GM18907 (cell line): ENCODE measurements at regions not wholly inside any gene's neighbourhood (a gene's known extent, or its start where the extent isn't known, plus 50 kb on each side); places are given as distances from the start of the nearest gene placed in this dataset.

ENCODE experiments used
- ATAC-seq: cut with Tn5 transposase; IDR thresholded peaks from one replicate; pipeline ENCODE4 v1.9.1; 2021; ENCODE audit warnings: mild to moderate bottlenecking, moderate library complexity; ENCODE audit not compliant: unreplicated experiment

GRCh38 chr6:166014966-166015365 lies 152.7 kb downstream of the TBXT start:
- ATAC-seq, result no peak

- ATAC-seq, result no peak
Measured at GRCh38 chr6:166010136-166010960, 157.3 kb downstream of the TBXT start.

DNA sequence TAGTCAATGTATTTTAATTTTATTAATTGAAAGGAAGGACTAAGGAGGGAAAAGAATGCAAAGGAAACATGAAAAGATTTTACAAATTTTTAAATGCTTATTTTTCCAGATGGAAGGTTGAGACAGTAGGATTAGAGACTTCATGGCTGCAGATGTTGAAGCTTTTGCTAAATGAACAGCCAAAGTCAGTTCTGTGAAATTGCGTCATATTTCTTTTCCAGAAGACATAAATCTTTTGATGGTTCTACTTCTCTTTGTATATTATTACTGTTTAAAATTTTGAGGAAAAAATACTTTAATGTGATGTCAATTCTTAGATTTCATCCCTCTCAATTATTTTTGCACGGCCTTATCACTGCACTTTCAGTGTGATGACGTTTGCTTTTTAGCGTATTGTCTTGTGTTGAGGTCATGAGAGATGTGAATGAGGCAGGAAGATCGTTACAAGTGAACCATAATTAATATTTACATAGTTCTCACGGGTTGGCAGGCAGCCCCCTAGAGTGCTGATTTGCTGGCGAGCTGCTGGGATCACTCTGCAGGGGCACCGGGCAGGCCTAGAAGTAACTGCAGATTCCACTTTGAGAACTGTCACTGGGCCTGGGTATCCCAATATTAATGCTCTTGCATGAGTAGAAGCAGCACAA lies 158.1 kb downstream of the TBXT start:
- no peak for ATAC-seq

- no peak for ATAC-seq
Measured at GRCh38 chr6:166008441-166009369, 158.9 kb downstream of the TBXT start.

DNA sequence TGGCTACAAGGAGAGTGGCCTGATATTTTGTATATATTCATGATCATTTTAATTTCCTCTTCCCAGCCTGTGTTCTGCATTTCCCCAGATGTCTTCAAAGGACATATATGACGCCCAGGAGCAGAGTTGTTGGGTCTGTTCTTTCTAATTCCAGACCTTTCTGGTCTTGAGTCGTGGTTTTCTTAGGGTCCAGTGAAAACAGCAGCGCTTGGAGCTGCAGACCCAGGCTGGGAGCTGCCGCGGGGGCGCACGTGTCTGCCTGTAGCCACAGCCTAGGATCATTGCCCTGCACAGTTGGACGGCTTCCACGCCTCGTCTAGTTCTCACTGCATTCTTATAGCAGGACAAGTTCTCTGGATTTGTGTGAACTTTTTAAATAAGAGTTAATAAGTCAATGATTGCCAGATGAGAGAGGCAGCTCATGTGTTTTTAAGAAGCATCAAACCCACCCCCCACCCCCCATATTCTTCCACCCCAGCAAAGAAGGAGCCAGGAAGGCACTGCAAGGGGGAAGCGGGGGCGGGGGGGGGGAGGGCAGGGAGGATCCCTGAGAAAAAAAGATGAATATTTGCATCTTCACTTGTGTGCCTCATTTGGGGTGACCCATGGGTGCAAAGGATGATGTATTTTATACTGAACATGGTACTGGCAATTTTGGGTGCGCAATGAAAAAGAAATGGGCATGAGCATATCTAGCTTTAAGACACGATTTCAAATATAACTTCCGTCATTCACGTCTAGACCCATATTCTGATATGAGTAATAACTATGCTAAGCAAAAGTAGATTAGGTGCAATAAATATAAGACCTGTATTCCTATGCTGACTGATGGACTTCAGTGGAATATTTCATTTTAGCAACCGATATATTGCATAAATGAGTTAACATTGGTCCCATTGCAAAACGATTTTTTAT lies 160.0 kb downstream of the TBXT start:
- ATAC-seq, result no peak

DNA sequence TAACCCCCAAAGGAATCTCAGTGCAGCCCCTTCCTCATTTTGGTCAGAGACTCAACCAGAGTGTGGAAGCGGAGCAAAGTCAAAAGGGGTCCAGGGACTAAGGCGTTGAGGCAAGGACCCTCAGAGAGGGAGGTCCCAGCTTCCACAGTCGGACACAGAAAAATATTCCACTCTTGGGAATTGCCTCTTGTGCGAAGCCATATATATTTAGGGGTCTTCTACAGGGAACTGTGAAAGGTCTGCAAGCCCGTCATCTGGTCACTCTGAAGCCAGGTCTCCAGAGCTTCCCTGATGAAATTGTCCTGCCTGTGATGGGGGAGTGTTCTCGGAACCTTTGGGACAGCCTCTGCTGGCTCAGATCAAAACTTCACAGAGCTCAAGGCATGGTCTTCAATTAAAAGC lies 160.8 kb downstream of the TBXT start:
- ATAC-seq, result no peak

- no peak for ATAC-seq
Measured at GRCh38 chr6:166005944-166006899, 161.4 kb downstream of the TBXT start.

- no peak for ATAC-seq
Measured at GRCh38 chr6:166005401-166005943, 162.2 kb downstream of the TBXT start.

- no peak for ATAC-seq
Measured at GRCh38 chr6:166004876-166005275, 162.8 kb downstream of the TBXT start.

- no peak for ATAC-seq
Measured at GRCh38 chr6:166004471-166004870, 163.2 kb downstream of the TBXT start.

DNA sequence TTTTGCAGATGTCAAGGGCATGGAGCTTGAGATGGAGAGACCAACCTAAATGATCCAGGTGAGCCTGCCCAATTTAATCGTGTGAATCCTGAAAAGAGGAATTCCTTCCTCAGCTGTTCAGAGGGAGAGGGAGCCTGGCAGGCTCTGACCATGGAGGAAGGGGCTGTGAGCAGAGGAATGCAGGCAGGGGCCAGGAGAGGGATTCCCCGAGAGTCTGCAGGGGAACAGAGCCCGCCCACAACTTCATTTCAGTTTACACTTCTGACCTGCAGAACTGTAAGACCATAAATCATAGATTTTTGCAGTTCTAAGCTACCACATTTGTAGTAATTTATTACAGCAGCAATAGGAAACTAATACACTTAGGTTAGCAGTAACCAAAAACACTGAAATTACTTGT lies 164.1 kb downstream of the TBXT start:
- no peak for ATAC-seq

GRCh38 chr6:166001359-166001758 lies 166.3 kb downstream of the TBXT start:
- no peak for ATAC-seq

DNA sequence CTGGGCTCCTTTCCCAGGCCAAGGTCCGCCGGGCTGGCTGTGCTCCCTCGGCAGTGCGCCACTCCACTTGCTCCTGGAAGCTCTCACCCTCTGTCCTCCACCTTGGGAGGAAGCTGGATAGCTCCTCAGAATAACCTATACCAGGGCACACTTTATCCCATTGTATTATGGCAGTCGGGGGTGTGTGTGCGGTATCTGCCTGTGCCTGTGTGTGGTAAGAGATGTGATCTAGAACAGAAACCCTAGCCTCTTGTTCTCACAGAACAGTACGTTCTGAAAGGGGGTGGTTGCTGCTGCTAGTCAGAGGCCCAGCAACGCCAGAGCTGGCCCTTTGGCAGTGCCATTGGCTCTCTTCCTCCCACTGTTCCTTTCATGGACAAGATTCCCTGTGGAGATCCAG lies 168.4 kb downstream of the TBXT start:
- no peak for ATAC-seq

- ATAC-seq, result no peak
Measured at GRCh38 chr6:165998072-165998471, 169.6 kb downstream of the TBXT start.

DNA sequence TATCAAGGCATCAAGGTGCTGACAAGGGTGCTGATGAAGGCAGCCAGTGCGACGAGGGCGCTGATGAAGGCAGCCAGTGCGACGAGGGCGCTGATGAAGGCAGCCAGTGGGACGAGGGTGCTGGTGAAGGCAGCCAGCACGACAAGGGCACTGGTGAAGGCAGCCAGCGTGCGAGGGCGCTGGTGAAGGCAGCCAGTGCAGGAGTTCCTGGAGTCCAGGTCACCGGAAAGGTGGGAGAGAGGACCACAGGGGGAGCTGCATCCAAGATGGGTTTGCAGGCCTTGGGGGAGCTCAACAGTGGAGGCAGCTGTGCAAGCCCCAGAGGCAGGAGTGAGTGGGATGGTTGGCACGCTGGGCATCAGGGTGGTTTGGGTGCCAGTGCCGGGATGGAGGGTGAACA lies 176.3 kb downstream of the TBXT start:
- no peak for ATAC-seq

GRCh38 chr6:165990216-165990615 lies 177.4 kb downstream of the TBXT start:
- no peak for ATAC-seq

GRCh38 chr6:165988757-165989456 lies 178.7 kb downstream of the TBXT start:
- ATAC-seq, result no peak

- no peak for ATAC-seq
Measured at GRCh38 chr6:165988302-165988756, 179.3 kb downstream of the TBXT start.
